ENCODE measurements at regions not wholly inside any gene's neighbourhood (a gene's known extent, or its start where the extent isn't known, plus 50 kb on each side); places are given as distances from the start of the nearest gene placed in this dataset.

- TF ChIP-seq POLR2A (IDR thresholded peaks at IDR 0.05): no peak
- TF ChIP-seq, protein P1, sequence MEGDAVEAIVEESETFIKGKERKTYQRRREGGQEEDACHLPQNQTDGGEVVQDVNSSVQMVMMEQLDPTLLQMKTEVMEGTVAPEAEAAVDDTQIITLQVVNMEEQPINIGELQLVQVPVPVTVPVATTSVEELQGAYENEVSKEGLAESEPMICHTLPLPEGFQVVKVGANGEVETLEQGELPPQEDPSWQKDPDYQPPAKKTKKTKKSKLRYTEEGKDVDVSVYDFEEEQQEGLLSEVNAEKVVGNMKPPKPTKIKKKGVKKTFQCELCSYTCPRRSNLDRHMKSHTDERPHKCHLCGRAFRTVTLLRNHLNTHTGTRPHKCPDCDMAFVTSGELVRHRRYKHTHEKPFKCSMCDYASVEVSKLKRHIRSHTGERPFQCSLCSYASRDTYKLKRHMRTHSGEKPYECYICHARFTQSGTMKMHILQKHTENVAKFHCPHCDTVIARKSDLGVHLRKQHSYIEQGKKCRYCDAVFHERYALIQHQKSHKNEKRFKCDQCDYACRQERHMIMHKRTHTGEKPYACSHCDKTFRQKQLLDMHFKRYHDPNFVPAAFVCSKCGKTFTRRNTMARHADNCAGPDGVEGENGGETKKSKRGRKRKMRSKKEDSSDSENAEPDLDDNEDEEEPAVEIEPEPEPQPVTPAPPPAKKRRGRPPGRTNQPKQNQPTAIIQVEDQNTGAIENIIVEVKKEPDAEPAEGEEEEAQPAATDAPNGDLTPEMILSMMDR (IDR thresholded peaks at IDR 0.05): no peak
Measured at GRCh38 chr7:12161146-12161545, 49.9 kb upstream of the TMEM106B start.
